ENCODE measurements at regions not wholly inside any gene's neighbourhood (a gene's known extent, or its start where the extent isn't known, plus 50 kb on each side); places are given as distances from the start of the nearest gene placed in this dataset.
"Not testable (repeated sequence)": the region's sequence is repeated elsewhere in the genome, so short reads cannot be mapped to it uniquely, and the experiment has no call there.

DNA sequence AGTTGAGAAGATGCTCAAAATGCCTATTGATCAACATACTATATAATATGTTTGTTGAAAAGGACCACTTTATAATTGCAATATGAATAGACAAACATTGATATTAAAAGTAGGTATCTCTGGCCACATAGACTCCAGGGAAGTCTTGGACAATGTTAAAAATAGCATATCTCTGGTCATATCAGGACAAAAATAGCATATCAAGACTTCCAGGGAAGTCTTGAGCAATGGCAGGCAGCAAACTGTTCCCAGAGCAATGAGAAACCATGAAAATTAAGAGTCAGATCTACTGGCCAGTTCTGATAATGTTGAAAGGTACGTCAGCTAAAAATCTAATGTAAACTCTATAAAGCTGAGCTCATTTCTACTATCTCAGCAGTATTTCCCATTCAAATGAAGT, 1130.3 kb upstream of the CITED2 start:
- no peaks in the 10 kb centered on the region for H3K36me3 ChIP-seq
- 69% methylated on average over 1 of the region's 1 CpG for WGBS
- no peak overlapping the region for H3K27ac ChIP-seq
- H3K27me3 ChIP-seq (replicated peaks; ENCODE audit: insufficient read depth), result no peaks in the 10 kb centered on the region
- no peak for TF ChIP-seq POLR2A (IDR thresholded peaks at IDR 0.05)
- TF ChIP-seq, protein P1, sequence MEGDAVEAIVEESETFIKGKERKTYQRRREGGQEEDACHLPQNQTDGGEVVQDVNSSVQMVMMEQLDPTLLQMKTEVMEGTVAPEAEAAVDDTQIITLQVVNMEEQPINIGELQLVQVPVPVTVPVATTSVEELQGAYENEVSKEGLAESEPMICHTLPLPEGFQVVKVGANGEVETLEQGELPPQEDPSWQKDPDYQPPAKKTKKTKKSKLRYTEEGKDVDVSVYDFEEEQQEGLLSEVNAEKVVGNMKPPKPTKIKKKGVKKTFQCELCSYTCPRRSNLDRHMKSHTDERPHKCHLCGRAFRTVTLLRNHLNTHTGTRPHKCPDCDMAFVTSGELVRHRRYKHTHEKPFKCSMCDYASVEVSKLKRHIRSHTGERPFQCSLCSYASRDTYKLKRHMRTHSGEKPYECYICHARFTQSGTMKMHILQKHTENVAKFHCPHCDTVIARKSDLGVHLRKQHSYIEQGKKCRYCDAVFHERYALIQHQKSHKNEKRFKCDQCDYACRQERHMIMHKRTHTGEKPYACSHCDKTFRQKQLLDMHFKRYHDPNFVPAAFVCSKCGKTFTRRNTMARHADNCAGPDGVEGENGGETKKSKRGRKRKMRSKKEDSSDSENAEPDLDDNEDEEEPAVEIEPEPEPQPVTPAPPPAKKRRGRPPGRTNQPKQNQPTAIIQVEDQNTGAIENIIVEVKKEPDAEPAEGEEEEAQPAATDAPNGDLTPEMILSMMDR (IDR thresholded peaks at IDR 0.05), result no peak
- no peak for TF ChIP-seq POLR2AphosphoS5 (IDR thresholded peaks at IDR 0.05)
- intact Hi-C loops (cut with DNase I), result no loop called here
- H3K4me3 ChIP-seq, result no peak overlapping the region
- no peaks in the 10 kb centered on the region for H3K9me3 ChIP-seq
- H3K4me1 ChIP-seq (replicated peaks), result no peaks in the 10 kb centered on the region
- no peak for DNase-seq (ENCODE audit: low spot score)

DNA sequence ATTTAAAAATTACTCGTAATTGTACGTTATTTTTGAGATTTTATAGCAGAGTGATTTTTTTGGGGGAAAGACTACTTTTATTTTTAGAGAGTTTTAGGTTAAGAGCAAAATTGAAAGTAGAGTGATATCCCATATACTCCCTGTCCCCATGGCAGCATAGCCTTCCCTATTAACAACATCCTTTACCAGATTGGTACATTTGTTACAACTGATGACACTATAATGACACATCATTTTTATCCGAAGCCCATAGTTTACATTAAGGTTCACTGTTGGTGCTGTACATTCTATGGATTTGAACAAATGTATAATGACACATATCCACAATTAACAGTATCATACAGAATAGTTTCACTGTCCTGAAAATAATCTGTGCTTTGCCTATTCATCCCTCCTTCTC, 1126.4 kb upstream of the CITED2 start:
- Histone ChIP-seq H3K4me3 (no peak overlapping the region), H3K27ac (no peak overlapping the region), H3K36me3 (no peaks in the 10 kb centered on the region), H3K27me3 (replicated peaks; ENCODE audit: insufficient read depth) (no peaks in the 10 kb centered on the region), H3K9me3 (no peaks in the 10 kb centered on the region), H3K4me1 (replicated peaks) (no peaks in the 10 kb centered on the region)
- intact Hi-C loops (cut with DNase I), result no loop called here
- TF ChIP-seq POLR2A (IDR thresholded peaks at IDR 0.05) (no peak), POLR2AphosphoS5 (IDR thresholded peaks at IDR 0.05) (no peak)
- TF ChIP-seq, protein P1 (IDR thresholded peaks at IDR 0.05), result no peak
- no peak for DNase-seq (ENCODE audit: low spot score)
- whole genome bisulfite sequencing, result 92% methylated on average over 3 of the region's 3 CpGs

DNA sequence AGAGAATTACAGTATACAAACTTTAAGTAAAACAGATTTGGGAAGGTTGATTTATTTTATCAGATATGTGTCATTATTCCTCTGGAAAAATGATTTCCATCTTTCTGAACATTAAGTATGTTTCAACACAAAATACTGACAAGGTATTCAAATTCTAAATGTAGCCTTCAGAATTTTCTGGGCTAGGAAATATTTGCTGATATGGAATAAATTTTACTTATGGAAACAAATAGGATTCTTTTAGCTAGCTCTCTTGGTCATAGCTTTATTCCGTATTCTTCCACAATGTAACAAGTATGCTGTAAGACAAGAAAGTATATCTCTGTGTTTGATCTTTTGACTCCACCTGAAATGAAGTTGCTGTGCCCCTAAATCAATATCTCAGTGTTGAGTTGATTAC, 1125.2 kb upstream of the CITED2 start:
- Histone ChIP-seq H3K4me1 (replicated peaks) (no peaks in the 10 kb centered on the region), H3K9me3 (no peaks in the 10 kb centered on the region), H3K27ac (no peak overlapping the region), H3K27me3 (replicated peaks; ENCODE audit: insufficient read depth) (no peaks in the 10 kb centered on the region), H3K36me3 (no peaks in the 10 kb centered on the region), H3K4me3 (no peak overlapping the region)
- intact Hi-C loops (cut with DNase I), result no loop called here
- no peak for DNase-seq (ENCODE audit: low spot score)
- WGBS, result 89% methylated on average over 1 of the region's 1 CpG
- TF ChIP-seq POLR2A (IDR thresholded peaks at IDR 0.05) (no peak), POLR2AphosphoS5 (IDR thresholded peaks at IDR 0.05) (no peak)
- TF ChIP-seq, protein P1 (IDR thresholded peaks at IDR 0.05), result no peak

DNA sequence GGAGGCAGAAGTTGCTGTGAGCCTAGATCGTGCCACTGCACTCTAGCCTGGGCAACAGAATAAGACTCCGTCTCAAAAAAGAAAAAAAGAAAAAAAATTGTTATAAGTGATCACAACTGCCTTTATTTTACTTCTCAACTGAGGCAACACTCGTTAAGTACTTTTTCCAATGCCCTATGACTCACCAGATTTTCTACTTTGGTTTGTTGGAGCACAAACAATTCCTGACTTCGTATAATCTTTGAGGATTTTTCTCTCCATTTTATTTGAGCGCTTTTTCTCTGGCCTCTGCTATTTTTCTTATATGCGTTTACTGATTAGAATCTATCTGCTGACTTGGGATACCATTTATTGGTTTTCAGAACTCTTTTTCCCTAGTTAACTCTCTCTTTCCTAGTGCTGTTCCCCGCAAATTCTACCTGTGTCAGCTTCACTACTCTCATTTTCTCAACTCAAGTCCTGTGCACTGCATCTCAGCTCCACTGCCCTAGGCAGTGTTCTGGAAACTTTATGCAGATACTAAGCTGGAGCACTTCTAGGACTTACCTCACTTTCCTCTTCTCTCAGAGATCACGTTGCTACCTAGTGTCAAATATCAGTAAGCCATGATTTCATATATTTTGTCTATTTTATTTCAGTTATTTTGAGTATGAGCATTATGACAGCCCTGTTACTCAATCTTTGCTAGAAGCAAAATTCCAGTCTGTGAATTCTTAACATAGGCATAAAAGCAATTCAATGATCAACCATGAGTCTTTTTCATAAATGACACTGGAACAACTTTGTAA, 1120.1 kb upstream of the CITED2 start:
- H3K9me3 ChIP-seq, result no peaks in the 10 kb centered on the region
- no peak for DNase-seq (ENCODE audit: low spot score)
- WGBS, result 67% methylated on average over 8 of the region's 8 CpGs

DNA sequence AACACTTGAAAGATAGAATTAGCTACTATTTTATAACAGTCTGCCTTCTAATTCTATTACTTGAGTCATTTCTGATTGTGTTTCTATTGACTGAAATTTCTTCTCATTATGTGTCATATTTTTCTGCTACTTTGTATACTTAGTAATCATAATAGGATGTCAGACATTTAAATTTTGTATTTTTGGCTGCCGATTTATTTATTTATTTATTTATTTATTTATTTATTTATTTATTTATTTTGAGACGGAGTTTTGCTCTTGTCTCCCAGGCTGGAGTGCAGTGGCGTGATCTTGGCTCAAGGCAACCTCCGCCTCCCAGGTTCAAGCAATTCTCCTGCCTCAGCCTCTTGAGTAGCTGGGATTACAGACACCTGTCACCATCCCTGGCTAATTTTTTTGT, 1119.0 kb upstream of the CITED2 start:
- intact Hi-C loops (cut with DNase I); H3K27ac ChIP-seq; H3K36me3 ChIP-seq; H3K9me3 ChIP-seq; H3K4me3 ChIP-seq; H3K27me3 ChIP-seq (replicated peaks; ENCODE audit: insufficient read depth); H3K4me1 ChIP-seq (replicated peaks); DNase-seq (ENCODE audit: low spot score): not testable (repeated sequence)
- 97% methylated on average over 4 of the region's 4 CpGs for WGBS

More for the DNA sequence above, 1120.1 kb upstream of the CITED2 start:
- Histone ChIP-seq H3K4me1 (replicated peaks) (no peaks in the 10 kb centered on the region), H3K27me3 (replicated peaks; ENCODE audit: insufficient read depth) (no peaks in the 10 kb centered on the region), H3K27ac (no peak overlapping the region), H3K4me3 (no peak overlapping the region), H3K36me3 (no peaks in the 10 kb centered on the region)
- intact Hi-C loops (cut with DNase I), result no loop called here
- TF ChIP-seq, protein P1 (IDR thresholded peaks at IDR 0.05), result no peak
- TF ChIP-seq POLR2A (IDR thresholded peaks at IDR 0.05) (no peak), POLR2AphosphoS5 (IDR thresholded peaks at IDR 0.05) (no peak)
